Cardiac fibroblast (primary cell): ENCODE measurements at regions not wholly inside any gene's neighbourhood (a gene's known extent, or its start where the extent isn't known, plus 50 kb on each side); places are given as distances from the start of the nearest gene placed in this dataset.
"Not testable (repeated sequence)": the region's sequence is repeated elsewhere in the genome, so short reads cannot be mapped to it uniquely, and the experiment has no call there.

ENCODE experiments used
- DNase-seq, 2 donors: peaks; one replicate each; pipeline versions ENCODE4 v3.0.0 to v3.0.0-alpha.2; 2010; ENCODE audit warnings: low read depth in 2 of 2
- H3K4me3 ChIP-seq, 2 donors: replicated peaks in 1 of 2; 1 replicate in 1 of 2; 2 replicates in 1 of 2; pipeline ENCODE4 v1.5.1; 2011; ENCODE audit warnings: low read depth in 2 of 2, low read length in 2 of 2, mild to moderate bottlenecking in 2 of 2, moderate library complexity in 1 of 2
- CTCF ChIP-seq: IDR thresholded peaks from one replicate; pipeline ENCODE4 v1.5.1; 2011; ENCODE audit warnings: low read depth, mild to moderate bottlenecking, low read length, inconsistent platforms

- no peak for DNase-seq
- TF ChIP-seq CTCF = no peak
- H3K4me3 ChIP-seq = no peak overlapping the region
These were observed 98.5 kb upstream of the IFNG-AS1 start for GRCh38 chr12:67890726-67891258.

- no peak for DNase-seq
- no peak overlapping the region for H3K4me3 ChIP-seq
- TF ChIP-seq CTCF = no peak
These were observed 97.7 kb upstream of the IFNG-AS1 start for GRCh38 chr12:67891596-67891995.

GRCh38 chr12:67892259-67893021 lies 96.8 kb upstream of the IFNG-AS1 start:
- DNase-seq = no peak
- TF ChIP-seq CTCF = no peak
- H3K4me3 ChIP-seq = no peak overlapping the region

GRCh38 chr12:67893022-67893580 lies 96.1 kb upstream of the IFNG-AS1 start:
- no peak for TF ChIP-seq CTCF
- no peak overlapping the region for H3K4me3 ChIP-seq
- DNase-seq = no peak

GRCh38 chr12:67900418-67900817 lies 88.8 kb upstream of the IFNG-AS1 start:
- H3K4me3 ChIP-seq, DNase-seq: not testable (repeated sequence)

- no peak for TF ChIP-seq CTCF
- DNase-seq = peak; percentile 17 to 61
- no peak overlapping the region for H3K4me3 ChIP-seq
These were observed 80.1 kb upstream of the IFNG-AS1 start for GRCh38 chr12:67909091-67909531.

- H3K4me3 ChIP-seq = no peak overlapping the region
- DNase-seq = peak in 1 of 2 donors; percentile 25
- TF ChIP-seq CTCF = no peak
These were observed 79.6 kb upstream of the IFNG-AS1 start for GRCh38 chr12:67909681-67910080.
